Smooth muscle cell of the brain vasculature (primary cell): ENCODE measurements at regions not wholly inside any gene's neighbourhood (a gene's known extent, or its start where the extent isn't known, plus 50 kb on each side); places are given as distances from the start of the nearest gene placed in this dataset.

ENCODE experiments used
- DNase-seq: peaks from one replicate; pipeline ENCODE4 v3.0.0-alpha.2; 2012; ENCODE audit warnings: low read depth, low spot score

DNA sequence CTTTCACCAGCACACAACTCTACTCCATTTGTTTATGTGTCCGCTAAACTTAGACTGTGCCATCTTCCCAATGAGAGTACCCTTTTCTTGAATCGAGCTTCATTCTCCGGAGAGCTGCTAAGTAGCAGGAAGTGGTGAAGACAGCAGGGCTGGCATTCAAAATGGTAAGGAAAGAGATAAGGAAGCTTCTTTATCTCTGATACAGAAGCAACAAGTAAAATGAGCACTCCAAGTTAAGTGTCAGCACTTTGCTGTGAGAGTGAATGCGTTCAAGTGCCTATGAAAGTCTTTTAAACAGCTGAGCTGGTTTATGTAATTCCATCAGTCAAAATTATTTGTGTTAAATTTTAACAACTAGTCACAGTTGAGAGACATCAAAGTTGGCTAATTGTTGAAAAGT, 386.8 kb upstream of the PTPRD start:
- no peak for DNase-seq

DNA sequence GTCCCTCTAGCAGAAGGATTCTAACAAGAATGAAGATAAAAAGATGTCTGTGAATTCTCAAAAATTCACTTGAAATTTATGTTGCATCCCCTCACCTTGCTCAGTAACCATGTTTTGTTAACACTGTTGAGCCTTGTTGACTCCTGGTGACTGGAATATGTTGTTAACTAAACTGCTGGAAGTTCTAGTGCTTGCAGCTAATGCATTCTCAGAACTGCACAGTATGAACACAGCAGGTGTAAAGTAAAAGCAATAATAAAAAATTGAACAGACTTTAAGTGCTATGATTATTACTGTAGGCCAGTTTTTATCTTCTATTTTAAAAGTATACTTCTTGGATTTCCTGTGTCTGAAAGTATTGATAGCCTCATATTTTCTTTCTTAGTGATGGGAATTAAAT, 388.7 kb upstream of the PTPRD start:
- DNase-seq: no peak

DNA sequence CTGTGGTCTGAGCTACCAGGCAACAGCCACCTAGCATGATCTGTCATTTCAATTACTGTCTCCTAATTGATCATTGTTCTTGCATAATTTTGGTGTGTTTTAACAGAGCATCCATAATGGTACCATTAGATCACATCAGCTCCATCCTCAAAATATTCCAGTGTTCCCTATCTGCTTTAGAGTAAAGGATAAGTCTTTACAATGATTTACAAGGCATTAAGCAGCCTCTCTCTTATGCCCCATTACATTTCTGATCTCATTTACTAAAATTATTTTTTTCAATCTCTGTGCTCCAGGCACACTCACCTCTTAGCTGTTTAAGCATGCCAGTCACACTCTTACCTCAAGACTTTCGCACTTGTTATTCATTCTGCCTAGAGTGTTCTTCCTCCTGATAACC, 389.9 kb upstream of the PTPRD start:
- no peak for DNase-seq

DNA sequence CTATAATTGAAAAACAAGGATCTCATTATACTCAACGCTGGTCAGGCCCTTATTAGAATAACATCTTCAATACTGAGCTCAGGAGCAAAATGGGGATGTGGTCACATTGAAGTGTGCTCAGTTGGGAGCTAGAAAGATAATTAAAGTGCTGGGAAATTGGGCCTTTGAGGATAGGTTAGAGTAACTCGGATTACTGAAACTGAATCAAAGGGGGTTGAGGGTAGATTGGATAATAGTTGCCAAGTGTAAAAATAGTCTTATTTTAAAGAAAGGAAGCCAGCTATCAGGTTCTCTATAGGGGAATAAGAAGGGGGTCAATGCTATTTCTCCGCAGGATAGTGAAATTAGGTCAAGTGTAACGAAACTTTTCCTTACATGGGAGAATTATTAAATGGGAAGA, 391.0 kb upstream of the PTPRD start:
- DNase-seq: no peak

DNA sequence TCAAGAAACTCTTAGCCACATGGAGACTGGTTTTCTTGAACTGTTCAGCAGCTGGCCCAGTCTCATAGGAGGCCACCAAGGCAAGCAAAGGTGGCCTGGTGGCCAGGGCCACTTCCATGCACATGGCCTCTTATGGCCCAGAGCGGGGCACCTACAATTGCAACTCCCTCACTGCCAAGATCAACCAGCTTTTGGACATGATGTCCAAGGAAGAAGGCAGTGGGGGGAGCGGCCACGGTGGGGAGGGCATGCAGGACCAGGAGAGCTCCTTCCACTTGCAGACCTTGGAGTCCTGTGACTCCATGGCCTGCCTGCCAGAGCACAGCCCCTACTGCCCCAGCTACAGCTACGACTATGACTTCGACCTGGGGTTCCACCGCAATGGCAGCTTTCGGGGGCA, 398.9 kb upstream of the PTPRD start:
- no peak for DNase-seq

DNA sequence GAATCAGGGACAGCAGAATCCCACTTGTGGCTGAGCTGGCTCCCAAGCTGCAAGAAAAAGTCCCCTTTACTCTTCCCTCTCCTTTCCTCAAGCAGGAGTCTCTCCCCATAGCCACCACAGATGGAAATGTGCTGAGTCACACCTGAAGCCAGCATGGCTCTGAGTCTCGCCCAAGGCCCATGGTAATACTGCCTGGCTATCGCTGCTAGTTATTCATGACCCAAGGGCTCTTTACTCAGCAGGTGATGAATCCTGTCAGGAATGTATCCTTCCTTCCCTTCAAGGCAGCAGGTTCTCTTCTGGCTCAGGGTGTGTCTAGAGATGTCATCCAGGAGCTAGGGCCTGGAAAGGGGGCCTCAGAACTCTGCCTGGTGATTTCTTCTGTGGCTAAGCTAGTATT, 403.3 kb upstream of the PTPRD start:
- DNase-seq: no peak

DNA sequence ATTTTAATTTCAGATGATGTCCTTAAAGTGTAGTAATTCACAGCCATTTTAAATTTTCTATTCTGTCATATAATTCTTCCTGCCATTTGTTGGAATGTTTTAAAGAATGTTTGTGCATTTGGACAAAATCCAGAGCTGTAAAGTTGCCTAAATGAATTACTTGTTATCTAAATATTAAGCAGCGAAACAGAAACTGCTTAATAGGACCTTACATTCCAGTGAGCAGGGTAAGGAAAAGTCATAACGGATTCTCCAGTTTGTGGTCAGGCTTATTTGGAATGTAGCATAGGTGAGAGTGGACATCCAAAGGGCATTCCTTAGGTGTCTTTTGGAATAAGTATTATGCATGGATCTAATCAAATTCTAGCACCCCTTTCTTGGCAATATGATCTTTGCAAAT, 410.4 kb upstream of the PTPRD start:
- no peak for DNase-seq

DNA sequence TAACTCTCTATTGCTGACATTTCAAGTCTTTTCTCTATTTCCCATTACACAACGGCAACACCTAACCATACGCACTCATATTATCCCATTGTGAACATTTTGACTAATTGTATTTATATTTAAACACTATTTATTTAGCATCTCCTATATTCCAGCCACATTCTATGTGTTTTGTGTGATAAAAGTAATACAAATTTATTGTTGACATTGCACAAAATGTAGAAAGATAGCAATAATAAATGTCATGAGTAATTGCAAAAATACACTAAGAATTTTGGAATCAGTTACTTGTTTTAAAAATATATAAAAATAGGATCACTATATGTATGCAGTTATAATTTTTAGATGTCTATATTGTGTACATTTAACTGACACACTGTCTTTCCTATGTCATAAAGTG, 413.0 kb upstream of the PTPRD start:
- DNase-seq: no peak

DNA sequence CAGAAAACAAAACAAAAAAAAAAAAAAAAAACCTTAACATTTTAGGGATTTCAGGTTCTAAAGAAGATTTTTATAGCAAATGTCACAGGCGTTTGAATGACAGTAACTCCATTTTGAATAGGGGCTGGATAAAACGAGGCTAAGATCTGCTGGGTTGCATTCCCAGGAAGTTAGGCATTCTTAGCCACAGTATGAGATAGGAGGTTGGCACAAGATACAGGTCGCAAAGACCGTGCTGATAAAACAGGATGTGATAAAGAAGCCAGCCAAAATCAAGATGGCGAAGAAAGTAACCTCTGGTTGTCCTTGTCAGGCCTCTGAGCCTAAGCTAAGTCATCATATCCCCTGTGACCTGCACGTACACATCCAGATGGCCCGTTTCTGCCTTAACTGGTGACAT, 425.6 kb upstream of the PTPRD start:
- no peak for DNase-seq

DNA sequence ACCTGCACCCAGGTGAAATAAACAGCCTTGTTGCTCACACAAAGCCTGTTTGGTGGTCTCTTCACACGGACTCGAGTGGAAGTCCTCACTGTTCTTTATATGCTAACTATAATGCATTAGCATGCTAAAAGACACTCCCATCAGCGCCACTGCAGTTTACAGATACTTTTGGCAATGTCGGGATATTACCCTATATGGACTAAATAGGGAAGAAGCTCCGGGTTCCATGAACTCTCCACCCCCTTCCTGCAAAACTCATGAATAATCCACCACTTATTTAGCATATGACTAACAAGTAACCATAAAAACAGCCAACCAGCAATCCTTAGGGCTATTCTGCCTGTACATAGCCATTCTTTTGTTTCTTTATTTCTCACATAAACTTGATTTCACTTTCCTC, 426.2 kb upstream of the PTPRD start:
- no peak for DNase-seq

DNA sequence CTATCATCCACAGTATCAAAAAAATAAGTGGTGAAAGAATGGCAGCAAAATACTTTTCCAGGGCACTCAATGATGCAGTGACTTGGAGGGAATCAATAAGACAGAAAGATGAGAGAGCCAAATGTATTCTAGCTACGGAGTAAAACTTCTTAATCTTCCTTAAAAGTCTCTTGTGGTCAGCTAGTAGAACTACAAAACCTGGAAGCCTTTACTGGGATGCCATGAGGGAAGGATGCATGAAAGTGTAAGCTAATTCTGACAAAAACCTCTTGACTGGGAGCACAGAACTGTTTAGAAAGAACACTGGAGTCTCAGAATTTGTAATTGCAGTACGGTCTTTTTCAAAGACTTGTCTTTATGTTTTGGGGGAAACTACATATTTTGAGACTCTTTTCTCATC, 432.8 kb upstream of the PTPRD start:
- DNase-seq: no peak

DNA sequence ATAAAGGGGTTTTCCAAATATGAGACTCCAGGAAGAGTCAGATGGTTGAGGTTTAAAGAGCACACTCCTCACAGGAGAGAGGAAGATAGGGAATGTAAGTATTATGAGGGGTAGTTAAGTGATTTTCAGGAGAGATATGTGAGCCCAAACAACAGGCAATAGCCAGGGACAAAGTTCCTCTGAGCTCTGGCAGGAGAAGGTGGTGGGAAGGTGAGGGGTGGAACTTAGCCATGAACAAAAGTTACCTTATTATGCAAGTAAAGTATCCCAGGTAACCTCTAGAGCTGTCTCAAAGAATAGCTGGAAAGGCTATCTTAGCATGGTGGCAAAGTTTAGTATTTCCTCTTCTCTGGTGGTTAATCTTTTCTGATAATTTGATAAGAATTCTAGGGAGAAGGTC, 450.5 kb upstream of the PTPRD start:
- no peak for DNase-seq

DNA sequence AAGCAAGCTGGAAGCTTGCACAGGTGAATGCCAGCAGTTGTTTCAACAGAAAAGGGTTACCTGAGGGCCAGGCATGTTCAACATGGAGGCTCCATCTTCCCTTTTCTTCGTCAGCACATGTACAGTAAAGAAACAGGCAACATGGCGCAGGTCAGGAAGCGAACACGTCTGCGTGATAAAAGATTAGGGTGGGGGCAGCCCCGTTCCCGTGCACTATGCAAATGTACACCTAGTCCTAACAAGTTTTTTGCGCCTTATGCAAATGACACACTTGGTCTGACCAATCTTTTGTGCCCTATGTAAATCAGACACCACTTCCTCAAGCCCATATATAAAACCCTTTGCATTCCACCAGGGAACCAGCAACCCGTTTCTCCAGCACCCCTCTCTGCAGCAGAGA, 452.1 kb upstream of the PTPRD start:
- DNase-seq: no peak

DNA sequence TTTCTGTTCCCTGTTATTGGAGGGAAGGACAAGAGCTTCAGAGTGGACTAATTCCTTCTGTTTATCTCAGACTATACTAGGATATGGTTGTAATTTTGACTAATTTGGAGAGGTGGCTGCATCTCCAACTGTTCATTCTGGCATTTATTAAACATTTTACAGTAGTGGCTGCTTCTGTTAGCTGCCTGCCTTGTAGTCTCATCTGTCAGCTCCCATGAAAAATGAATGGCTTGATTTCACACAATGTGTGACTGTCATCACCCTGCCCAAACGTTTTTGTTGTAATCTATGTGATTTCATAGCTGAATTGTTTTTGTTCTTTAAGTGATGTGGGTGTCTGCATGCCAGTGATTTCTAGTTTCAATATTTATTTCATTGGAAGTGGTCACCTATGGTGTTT, 459.4 kb upstream of the PTPRD start:
- no peak for DNase-seq

DNA sequence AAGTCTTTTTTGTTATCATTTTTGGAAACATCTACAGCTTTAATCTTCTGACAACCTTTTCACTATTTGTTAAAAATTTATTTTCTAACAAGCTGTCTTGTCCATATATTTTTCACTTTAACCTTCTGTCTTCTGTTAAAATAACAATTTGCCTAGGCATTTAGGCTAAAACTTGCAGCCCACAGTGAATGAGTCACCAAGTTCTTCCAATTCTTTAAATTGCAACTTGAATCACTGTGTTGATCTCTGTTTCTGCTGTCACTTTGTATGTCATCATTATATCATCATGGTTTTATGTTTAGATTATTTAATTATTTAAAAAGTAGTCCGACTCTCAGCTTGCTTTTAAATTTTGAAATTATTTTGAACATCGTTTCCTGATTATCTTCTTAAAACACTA, 473.8 kb upstream of the PTPRD start:
- DNase-seq: no peak

DNA sequence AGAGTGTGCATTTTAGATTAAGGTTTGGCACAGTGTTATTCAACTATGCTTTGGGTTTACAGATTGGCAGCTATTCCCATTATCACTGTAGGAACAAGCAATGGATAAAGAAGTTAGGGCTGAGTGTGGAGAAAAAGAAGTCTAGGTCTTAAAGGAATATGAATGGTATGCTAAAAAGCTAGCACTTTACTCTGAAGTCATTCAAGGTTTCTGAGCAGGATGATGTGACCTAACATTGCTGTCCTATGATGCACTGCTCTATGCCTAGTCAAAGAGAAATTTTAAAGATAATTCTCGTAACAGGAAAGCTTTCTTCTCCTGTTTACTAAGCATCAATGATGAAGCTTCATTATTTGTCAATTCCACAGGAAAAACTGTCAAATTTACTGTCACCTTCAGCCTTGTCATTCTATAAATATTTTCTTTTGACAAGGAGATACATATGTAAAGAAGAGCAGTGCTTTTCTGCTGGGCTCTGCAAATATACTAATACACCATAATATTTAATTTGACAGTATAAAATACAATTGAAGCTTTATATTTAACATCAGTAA, 476.1 kb upstream of the PTPRD start:
- no peak for DNase-seq

DNA sequence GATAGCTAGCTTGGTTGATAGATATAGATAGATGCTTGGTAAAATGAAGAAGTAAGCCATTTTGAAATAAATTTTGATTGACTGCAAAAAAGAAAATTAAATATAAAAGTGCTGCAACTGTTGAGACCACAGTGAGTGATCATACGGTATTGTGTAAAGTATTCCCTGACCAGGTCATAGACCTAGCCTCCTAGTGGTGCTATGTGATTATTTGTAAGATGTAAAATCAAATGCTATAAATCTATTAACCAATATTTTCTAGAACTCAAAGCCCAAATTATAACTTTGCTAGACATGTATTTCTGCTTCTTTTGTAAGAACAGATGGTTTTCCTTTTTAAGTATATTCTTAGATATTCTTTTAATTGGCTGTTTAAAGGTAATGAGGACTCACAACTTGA, 480.2 kb upstream of the PTPRD start:
- DNase-seq: no peak

DNA sequence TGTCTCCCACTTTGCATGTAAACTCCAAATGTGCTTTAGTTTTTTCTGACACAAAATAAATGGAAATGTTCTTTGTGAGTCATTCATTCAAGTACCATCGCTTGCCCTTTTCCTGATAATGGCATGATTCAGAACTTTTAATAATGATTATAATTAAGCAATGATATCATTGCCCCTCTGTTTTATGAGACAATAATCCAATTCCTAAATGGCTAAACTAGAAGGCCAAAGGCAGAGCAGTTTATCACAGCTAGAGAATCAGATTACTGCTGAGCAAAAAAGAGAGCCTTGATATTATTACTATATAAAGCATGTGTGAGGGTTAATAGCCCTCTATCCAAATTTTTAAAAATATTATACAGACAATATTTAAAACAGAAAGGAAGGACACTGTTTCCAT, 484.2 kb upstream of the PTPRD start:
- no peak for DNase-seq

DNA sequence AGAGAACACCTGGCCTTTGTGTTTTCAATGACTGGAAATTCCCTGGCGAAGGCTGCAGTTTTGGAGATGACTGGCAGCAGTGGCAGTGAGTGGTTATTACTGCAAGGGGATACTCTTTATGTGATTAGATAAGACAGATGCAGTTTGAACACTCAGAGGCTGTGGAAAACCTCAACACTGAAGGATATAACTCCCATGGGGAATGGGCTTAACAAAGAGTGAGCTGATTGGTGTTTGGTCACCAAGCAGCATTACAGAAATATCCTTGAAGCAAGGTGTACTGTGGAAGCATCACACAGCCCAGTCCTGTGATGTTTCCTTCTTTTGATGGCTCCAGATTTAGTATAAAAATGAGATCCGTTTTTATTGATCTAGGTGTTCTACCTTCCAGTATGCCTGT, 490.7 kb upstream of the PTPRD start:
- DNase-seq: no peak

DNA sequence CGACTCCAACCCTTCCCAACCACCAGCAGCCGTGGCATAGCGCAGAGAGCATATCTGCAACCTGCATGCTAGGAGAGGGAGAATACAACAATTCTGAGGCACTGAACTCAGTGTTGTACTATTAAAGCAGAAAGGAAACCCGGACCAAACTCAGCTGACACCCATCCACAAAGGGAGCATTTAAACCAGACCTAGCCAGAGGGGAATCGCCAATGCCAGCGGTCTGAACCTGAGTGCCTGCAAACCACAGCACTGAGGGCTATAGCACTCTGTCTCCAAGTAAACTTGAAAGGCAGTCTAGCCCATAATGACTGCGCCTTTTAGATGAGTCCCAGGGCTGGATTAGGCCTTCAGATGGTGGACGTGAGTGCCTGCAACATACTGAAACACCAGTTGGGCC, 494.4 kb upstream of the PTPRD start:
- DNase-seq: no peak

DNA sequence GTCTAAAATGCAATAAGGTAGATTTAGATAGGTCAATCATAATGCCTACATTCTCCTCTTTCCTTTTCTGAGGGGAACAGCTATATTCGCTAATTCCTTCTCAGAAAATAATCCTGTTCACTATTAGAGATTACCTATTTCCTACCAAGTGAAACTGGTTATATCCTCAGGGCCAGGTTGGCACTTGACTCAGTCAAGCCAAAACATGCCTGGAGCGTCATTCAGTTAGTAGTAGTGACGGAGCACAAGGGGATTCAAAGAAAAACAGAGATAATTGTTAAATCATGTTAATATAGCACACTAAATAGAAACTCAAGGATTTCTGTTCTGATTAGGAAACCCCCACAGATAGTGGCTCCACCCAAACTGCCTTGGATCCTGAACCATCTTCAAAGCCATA, 515.4 kb upstream of the PTPRD start:
- DNase-seq: no peak

DNA sequence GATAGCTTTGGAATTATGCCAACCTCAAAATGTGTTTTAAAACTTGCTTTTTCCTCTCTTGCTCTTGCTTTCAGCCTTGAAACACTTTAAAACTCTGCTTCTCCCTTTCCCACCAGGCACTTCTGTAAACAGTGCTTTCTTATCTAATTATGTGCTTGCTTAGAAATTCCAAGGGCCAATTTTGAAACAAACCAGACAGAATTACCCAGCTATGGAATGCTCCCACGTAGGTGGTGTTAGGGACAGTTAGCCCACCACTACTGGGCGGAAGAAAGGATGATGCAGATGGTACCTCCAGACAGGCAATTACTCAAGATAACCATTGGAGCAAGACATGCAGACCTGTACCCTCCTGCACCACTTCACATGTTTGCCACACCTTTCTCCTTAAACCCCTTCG, 523.0 kb upstream of the PTPRD start:
- DNase-seq: no peak

DNA sequence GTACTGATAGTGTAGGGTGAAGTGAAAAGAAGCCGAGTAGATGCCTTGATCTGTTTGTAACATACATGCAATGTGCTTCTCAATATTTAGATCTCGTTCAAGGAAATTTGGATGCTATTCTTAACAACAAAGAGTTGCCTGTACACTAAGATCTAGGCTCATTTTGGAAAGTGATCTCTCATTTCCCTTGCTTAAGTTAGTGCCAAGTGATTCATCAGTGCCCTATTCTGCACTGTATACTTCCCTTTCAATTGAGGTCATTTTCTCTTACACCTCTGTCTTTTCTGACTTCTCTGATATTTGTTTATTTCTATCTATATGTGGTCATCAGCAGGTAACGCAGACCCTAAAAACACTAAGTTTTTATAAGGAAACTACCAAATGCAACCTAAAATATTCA, 528.6 kb upstream of the PTPRD start:
- DNase-seq: no peak

DNA sequence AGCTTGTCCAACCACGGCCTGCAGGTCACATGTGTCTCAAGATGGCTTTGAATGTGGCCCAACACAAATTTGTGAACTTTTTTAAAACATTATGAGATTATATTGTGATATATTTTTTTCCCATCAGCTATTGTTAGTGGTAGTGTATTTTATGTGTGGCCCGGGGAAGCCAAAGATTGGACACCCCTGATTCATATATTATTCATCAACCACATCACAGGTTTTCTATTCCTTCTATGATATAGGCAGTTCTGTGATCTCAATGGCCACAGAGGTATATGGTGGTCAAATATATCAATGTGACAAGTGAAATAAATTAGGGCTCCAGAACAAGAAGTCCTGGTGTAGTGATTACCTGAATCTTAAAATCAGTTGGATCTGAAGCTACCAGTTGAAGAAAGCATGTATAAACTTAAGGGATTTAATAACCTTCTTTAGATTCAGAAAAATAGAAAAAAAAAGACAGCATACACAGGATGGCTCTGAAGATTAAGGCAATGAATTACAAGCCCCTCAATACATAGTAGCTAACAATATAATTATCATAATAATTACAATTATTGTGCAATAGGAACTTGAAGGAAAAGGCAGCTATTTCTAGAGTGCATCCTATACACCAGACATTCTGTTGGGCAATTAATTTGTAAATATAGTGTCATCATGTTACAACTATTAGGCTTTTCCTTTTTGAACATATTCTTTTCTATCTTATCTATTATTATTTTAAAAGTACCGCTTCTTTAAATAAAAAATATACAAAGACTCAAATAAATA, 530.4 kb upstream of the PTPRD start:
- no peak for DNase-seq
